ENCODE measurements at regions not wholly inside any gene's neighbourhood (a gene's known extent, or its start where the extent isn't known, plus 50 kb on each side); places are given as distances from the start of the nearest gene placed in this dataset.
"Not testable (repeated sequence)": the region's sequence is repeated elsewhere in the genome, so short reads cannot be mapped to it uniquely, and the experiment has no call there.

- DNase-seq = no peak
Observed at GRCh38 chr15:58295637-58296215, 136.1 kb upstream of the LIPC start.

GRCh38 chr15:58296276-58296675, 135.5 kb upstream of the LIPC start:
- DNase-seq = no peak

GRCh38 chr15:58297639-58298038, 134.2 kb upstream of the LIPC start:
- DNase-seq = no peak

- DNase-seq = no peak
Observed at GRCh38 chr15:58298879-58299850, 132.6 kb upstream of the LIPC start.

GRCh38 chr15:58302832-58303231, 129.0 kb upstream of the LIPC start:
- no peak for DNase-seq

- no peak for DNase-seq
Observed at GRCh38 chr15:58303236-58303635, 128.6 kb upstream of the LIPC start.

- no peak for DNase-seq
Observed at GRCh38 chr15:58306591-58307312, 125.0 kb upstream of the LIPC start.

- DNase-seq = no peak
Observed at GRCh38 chr15:58307313-58307961, 124.4 kb upstream of the LIPC start.

GRCh38 chr15:58308742-58309355, 122.9 kb upstream of the LIPC start:
- DNase-seq = no peak

- DNase-seq = peak in 31 of 58 donors; percentile 8 to 55 (median 27)
Observed at GRCh38 chr15:58309963-58310928, 121.5 kb upstream of the LIPC start.

- DNase-seq = no peak
Observed at GRCh38 chr15:58311556-58311955, 120.2 kb upstream of the LIPC start.

GRCh38 chr15:58312031-58312430, 119.8 kb upstream of the LIPC start:
- no peak for DNase-seq

GRCh38 chr15:58313304-58313703, 118.5 kb upstream of the LIPC start:
- no peak for DNase-seq

GRCh38 chr15:58313810-58314592, 117.8 kb upstream of the LIPC start:
- DNase-seq = no peak

GRCh38 chr15:58314593-58315216, 117.1 kb upstream of the LIPC start:
- no peak for DNase-seq

- DNase-seq = no peak
Observed at GRCh38 chr15:58318517-58318916, 113.3 kb upstream of the LIPC start.

- no peak for DNase-seq
Observed at GRCh38 chr15:58321034-58321433, 110.8 kb upstream of the LIPC start.

GRCh38 chr15:58322253-58322652, 109.5 kb upstream of the LIPC start:
- no peak for DNase-seq

GRCh38 chr15:58323321-58323720, 108.5 kb upstream of the LIPC start:
- DNase-seq = not testable (repeated sequence)
